ENCODE measurements at regions not wholly inside any gene's neighbourhood (a gene's known extent, or its start where the extent isn't known, plus 50 kb on each side); places are given as distances from the start of the nearest gene placed in this dataset.

GRCh38 chr2:2896011-2896410 lies 481.6 kb downstream of the EIPR1 start:
- no peak for TF ChIP-seq POLR2A (IDR thresholded peaks at IDR 0.05; ENCODE audit: low read depth, low read length)
- TF ChIP-seq USF2 (IDR thresholded peaks at IDR 0.05; ENCODE audit: low read depth, low read length): no peak
- TF ChIP-seq RFX5 (IDR thresholded peaks at IDR 0.05; ENCODE audit: low read depth, low read length): no peak
- TF ChIP-seq, protein P1, sequence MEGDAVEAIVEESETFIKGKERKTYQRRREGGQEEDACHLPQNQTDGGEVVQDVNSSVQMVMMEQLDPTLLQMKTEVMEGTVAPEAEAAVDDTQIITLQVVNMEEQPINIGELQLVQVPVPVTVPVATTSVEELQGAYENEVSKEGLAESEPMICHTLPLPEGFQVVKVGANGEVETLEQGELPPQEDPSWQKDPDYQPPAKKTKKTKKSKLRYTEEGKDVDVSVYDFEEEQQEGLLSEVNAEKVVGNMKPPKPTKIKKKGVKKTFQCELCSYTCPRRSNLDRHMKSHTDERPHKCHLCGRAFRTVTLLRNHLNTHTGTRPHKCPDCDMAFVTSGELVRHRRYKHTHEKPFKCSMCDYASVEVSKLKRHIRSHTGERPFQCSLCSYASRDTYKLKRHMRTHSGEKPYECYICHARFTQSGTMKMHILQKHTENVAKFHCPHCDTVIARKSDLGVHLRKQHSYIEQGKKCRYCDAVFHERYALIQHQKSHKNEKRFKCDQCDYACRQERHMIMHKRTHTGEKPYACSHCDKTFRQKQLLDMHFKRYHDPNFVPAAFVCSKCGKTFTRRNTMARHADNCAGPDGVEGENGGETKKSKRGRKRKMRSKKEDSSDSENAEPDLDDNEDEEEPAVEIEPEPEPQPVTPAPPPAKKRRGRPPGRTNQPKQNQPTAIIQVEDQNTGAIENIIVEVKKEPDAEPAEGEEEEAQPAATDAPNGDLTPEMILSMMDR (conservative IDR thresholded peaks at IDR 0.05; ENCODE audit: low read depth, low read length): no peak
- no peak for TF ChIP-seq MXI1 (IDR thresholded peaks at IDR 0.05; ENCODE audit: borderline replicate concordance, low read depth, low read length)
- TF ChIP-seq ELK1 (IDR thresholded peaks at IDR 0.05; ENCODE audit: borderline replicate concordance, low read depth, low read length): no peak
- TF ChIP-seq SMC3 (IDR thresholded peaks at IDR 0.05; ENCODE audit: low read depth, low read length): no peak
- no peak for TF ChIP-seq CEBPB (IDR thresholded peaks at IDR 0.05; ENCODE audit: low read depth, low read length)
- TF ChIP-seq MAFK (IDR thresholded peaks at IDR 0.05; ENCODE audit: low read depth, low read length): no peak
- TF ChIP-seq BHLHE40 (IDR thresholded peaks at IDR 0.05; ENCODE audit: low read depth, low read length): no peak
- no peak for TF ChIP-seq RCOR1 (IDR thresholded peaks at IDR 0.05; ENCODE audit: insufficient replicate concordance, low read length)
- no peak for TF ChIP-seq CHD1 (IDR thresholded peaks at IDR 0.05; ENCODE audit: low read depth, low read length)
- no peak for TF ChIP-seq FOS (IDR thresholded peaks at IDR 0.05; ENCODE audit: low read depth, low read length)
- no peak for TF ChIP-seq MAZ (IDR thresholded peaks at IDR 0.05; ENCODE audit: borderline replicate concordance, low read depth, low read length)
